Stimulated activated CD8-positive, alpha-beta memory T cell treated with anti-CD3 and anti-CD28 coated beads, Interleukin-2, amount 100 ng/mL, for 1 hour (primary cell): ENCODE measurements at regions not wholly inside any gene's neighbourhood (a gene's known extent, or its start where the extent isn't known, plus 50 kb on each side); places are given as distances from the start of the nearest gene placed in this dataset.

Source experiments
- DNase-seq, 2 donors: peaks; one replicate each; pipeline ENCODE4 v3.0.0-alpha.2; 2020; ENCODE audit warnings: low read depth in 2 of 2

DNA sequence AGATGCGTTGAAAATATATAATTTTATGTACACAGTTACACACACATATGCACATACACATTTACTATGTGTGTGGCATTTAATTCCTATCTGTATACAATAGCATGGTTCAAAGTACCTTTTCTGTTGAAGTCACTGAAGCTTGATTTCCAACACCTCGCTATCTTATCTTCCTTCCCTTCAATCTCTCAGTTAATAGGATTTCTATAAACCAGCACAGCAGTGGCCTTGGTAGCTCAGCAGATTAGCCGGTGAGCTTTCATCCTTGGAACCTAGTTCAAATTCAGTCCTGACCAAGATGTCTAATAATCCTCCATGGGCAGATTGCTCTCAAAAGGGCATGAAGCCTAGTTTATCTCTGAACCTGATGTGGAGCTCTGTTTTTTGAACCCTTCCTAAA lies 2389.5 kb downstream of the MAT2B start:
- no peak for DNase-seq

GRCh38 chr5:165903835-165904234 lies 2387.6 kb upstream of the WWC1 start:
- no peak for DNase-seq

GRCh38 chr5:165906871-165907270 lies 2384.6 kb upstream of the WWC1 start:
- DNase-seq = no peak

DNA sequence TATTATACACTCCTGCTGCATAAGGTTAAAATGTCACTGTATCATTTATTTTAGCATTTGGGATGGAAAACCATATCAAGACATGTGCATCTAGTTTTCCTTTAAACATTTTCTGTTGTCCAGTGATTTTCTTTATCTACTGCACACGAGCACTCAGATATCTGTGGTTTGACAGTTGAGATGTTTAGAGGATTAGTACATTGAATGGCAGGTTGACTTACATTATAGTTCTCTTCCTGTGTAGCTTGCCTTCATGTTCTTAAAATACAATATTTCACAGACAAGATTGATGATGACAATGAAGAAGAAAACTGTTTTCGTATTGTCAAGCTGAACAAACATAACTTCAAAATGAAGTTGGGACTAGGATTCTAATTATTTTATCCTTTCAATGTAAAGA lies 2378.4 kb upstream of the WWC1 start:
- no peak for DNase-seq

GRCh38 chr5:165914456-165914855 lies 2377.0 kb upstream of the WWC1 start:
- DNase-seq = no peak

GRCh38 chr5:165919196-165919595 lies 2372.2 kb upstream of the WWC1 start:
- no peak for DNase-seq

DNA sequence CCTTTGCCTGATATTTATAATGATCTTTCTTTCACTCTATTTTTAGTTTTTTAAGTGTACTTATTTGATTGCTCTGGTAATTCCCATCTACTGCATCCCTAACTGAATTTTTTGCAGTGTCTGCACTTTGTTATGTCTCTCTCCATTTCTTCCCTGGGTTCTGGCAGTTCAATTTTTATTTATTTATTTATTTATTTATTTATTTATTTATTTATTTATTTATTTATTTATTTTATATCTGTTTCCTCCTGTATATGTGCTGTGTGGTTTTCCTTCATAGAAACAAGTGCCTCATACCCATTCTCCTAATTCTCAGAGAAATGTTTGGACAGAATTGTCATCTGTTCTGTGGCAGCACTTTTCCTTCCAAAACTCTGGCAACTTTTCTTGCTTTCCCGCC lies 2370.8 kb upstream of the WWC1 start:
- DNase-seq = no peak

DNA sequence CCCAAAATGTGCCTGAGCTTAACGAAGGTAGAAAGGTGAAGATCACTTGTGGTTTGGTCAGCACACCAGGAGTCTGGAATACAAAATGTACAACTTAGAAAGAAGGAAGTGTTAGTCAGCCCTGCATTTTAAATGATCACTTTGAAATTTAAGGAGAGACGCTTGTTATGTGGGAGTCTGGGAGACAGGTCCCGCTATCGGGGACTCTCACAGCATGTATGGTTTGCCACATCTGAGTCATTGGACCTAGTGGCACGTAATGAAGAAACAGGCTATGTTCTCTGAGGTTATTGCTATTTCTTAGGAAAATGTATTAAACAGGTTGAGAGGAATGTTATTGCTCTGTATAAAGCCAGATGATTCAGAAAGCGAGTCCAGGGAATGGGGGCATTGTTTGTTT lies 2362.5 kb upstream of the WWC1 start:
- no peak for DNase-seq

GRCh38 chr5:165940541-165940940 lies 2350.9 kb upstream of the WWC1 start:
- no peak for DNase-seq

DNA sequence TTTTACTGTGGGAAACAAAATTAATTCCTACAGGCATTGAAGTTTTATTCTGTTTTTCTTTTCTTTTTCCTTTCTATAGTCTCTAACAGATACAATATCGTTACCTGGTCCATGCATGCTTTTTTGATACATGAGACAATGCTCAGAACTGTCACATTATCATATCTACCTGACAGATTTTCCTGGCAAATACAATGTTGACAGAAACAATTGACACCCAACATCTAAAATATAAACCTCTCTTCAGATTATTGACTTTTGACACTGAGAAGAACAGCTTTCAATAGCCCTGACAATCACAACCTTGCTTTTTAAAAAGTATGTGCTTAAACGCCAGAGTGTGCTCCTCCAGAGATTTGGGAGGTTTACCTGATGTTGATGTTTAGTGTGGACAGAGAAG lies 2334.6 kb upstream of the WWC1 start:
- DNase-seq = no peak

DNA sequence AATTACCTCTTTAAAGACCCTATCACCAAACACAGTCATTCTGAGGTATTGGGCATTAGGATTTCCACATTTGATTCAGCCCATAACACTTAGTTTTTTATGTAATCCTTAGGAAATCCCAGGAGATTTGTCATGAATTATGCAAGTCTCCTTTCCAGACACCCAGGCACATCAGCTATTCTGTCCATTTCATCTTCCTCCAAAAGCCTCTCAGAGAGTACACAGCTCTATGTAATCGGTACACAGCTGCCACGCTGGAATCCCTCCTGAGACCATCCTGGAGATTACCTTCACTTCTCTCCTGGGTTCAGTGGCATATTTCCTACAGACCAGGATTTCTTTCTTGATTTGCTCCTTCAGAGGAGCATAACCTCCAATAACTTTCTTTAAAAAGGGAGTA lies 2309.8 kb upstream of the WWC1 start:
- DNase-seq = no peak

DNA sequence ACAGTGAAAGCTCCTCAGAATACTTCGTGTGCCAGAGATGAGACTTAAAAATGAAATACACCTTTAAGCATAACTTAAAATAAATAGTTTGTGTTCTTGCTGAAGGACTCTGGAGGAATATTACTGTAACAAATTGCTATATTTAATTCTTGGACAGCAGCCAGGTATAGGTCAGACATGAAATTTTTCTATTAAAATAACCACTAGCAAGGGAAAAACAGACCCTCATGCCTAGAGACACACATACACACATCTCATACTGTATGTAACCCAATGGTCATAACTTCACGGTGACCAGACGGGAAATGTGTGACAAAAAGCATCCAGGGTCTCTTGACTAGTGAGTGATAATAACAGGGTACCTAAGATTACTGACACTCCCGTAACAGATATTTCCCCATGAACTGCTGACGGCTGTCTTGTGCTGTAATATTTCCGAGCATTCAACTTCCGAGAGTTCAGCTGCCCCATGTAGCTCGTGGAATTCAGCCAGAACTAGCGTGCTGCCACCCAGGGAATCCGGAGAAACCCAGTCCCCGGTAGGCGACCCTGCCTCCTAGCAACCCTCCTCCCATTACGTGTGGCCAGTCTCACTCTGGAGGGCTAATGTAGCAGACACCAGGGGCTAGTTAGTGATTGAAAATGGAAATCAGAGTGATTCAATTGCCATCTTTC lies 2295.1 kb upstream of the WWC1 start:
- no peak for DNase-seq

DNA sequence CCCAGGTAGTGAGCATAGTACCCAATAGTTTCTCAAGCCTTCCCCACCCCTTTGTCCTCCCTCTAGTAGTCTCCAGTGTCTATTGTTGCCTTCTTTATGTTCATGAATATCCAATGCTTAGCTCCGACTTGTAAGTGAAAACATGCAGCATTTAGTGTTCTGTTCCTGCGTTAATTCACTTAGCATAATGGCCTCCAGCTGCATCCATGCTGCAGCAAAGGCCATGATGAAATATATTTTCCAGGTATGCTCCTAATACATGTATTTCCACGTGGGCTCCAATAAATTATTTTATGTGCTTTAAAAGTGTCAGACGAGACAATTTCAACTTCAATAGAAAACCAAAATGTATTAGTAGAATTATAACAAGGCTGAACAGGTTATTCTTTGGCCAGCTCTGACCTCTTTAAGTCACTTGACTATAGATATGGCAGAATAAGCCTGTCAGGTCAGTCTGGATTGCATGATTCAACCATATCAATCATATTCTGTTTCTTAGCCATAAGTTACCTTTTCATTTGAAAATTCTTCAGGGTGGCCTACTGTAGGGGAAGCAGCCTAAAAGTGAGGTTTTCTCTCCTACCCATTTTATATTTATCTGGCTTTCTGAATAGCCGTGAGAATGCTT lies 2291.6 kb upstream of the WWC1 start:
- DNase-seq = no peak

DNA sequence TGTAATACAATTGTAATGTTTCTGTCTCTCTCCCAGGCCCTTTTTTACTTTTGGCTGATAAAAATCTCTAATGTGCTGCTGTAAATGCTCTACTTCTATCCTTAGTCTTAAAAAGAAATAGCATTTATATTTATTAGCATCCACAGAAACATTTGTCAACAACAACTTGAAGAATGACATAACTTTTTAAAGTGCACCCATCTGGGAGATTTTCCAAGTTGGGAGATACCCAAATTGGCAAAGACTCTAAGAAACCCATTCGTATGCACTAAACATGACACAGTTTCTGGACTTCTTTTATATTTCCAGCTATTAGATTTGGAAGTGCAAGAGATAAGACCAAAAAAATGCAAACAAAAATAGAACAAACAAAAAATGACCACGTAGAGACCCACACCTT lies 2287.4 kb upstream of the WWC1 start:
- DNase-seq = no peak

DNA sequence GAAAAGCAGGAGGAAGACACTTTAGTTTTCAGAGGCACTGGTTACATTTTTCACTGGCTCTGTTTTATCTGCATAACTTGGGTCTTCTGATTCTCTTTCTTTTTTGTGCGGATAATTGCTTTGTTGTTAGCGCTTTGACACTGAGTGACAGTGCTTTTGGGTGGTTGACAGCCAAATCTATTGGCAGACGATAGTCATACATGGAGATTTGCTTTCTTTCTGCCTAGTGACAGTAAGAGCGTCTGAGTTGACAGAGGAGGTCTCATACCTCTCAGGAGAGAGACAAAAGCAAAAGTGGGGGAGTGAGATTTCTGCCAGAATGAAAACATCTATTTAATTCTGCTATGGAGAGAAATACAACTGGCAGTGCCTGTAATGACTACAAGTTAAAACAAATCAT lies 2278.0 kb upstream of the WWC1 start:
- DNase-seq = no peak

DNA sequence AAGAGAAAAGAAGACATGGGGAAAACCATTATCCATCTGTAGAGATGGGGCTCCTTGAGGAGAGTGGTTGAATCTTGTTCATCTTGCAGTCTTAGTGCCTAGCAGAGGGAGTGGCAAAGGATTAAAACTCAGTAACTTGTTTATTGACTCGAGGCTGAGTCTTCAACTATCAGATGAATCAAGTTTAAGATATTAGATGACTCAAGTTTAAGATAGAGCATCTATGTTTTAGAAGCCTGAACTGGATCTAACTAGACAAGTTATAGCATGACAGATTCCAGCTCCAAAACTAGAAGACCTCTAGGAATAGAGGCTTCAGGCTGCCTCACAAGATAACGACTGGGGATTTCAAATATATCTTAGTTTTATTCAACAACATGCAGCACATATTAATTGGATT lies 2277.2 kb upstream of the WWC1 start:
- DNase-seq = no peak

DNA sequence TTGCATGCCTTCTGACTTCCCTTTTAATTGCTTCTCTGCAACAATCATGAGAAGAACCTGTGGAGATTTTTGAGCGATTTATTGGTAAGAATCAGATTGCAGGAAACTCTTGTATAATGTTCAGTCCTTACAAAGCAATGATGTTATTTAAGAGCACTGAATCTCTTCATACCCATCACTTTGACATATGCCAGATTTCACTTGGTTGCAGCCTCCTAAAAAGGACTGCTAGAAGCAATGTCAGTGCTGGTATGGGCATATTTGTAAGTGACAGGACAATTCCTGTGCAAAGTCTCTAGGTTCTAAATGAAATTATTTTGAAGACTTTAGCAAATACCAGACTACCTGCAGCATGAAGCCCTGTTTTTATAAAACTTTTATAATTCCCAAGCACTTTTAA lies 2272.7 kb upstream of the WWC1 start:
- no peak for DNase-seq

GRCh38 chr5:166022065-166022464 lies 2269.4 kb upstream of the WWC1 start:
- no peak for DNase-seq

GRCh38 chr5:166024970-166025369 lies 2266.5 kb upstream of the WWC1 start:
- DNase-seq = no peak

DNA sequence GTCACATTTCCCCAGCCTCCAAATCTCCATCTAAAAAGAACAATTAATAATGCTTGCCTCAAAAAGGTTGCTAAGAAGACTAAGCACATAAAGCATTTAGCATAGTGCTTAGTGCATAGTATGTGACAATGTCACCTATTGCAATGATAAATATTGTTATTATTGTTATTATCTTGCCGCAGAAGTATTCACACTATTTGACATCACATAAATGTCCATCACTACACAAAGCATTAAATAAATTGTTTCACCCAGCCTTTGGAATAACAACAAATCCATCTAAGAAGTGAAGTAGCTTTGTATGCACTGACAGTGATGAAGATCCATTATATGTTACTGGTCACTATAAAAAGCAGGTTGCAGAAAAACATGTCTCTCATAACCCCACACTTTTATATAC lies 2263.9 kb upstream of the WWC1 start:
- no peak for DNase-seq

DNA sequence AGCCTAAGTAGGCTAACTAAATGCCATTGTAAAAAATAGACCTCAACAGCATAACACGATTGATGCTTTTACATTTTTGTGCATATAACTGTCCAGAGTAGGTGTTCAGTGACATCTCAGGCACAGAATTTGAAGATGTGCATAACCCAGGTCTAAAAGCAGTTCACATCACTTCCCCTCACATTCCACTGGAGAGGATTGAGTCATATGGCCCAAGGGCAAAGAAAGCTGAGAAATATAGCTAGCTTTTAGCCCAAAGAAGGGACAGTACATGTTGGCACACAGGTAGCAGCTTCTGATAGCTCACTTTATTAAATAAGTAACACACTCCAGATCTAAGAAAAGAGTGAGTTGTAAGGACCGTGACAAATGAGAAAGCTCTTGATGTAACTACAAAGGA lies 2259.5 kb upstream of the WWC1 start:
- DNase-seq = no peak

DNA sequence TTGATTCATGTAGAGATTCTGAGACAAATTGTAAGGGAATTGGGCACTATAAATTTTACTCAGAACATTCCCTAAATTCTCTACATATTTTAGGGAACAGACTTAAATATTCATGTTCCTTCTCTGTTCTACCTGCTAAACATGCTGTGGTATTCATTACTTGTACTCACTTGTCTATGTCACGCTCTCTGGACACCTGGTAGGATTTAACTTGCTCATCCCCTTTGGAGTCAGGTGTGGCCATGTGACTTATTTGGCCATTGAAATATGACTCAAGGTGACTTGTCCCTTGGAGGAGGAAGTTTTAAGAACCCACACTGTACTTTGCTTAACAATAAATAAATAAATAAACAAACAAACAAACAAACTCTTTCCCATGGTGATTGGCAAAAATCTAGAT lies 2258.8 kb upstream of the WWC1 start:
- no peak for DNase-seq

- no peak for DNase-seq
Observed at GRCh38 chr5:166045961-166046360, 2245.5 kb upstream of the WWC1 start.

GRCh38 chr5:166046956-166047355 lies 2244.5 kb upstream of the WWC1 start:
- DNase-seq = no peak
